ENCODE measurements at regions not wholly inside any gene's neighbourhood (a gene's known extent, or its start where the extent isn't known, plus 50 kb on each side); places are given as distances from the start of the nearest gene placed in this dataset.

- no peak for DNase-seq
Observed at GRCh38 chr16:79664407-79664806, 63.9 kb upstream of the MAF start.

- DNase-seq: no peak
Observed at GRCh38 chr16:79662669-79663313, 62.3 kb upstream of the MAF start.

GRCh38 chr16:79662122-79662521, 61.6 kb upstream of the MAF start:
- no peak for DNase-seq

GRCh38 chr16:79661578-79661977, 61.0 kb upstream of the MAF start:
- no peak for DNase-seq

GRCh38 chr16:79659344-79659743, 58.8 kb upstream of the MAF start:
- DNase-seq: no peak

GRCh38 chr16:79658301-79659033, 57.9 kb upstream of the MAF start:
- DNase-seq: no peak

GRCh38 chr16:79656553-79657115, 56.1 kb upstream of the MAF start:
- DNase-seq: no peak

GRCh38 chr16:79653373-79653891, 52.9 kb upstream of the MAF start:
- no peak for DNase-seq

GRCh38 chr16:79651363-79651762, 50.8 kb upstream of the MAF start:
- no peak for DNase-seq

Measured in activated CD4-positive, alpha-beta T cell treated with anti-CD3 and anti-CD28 coated beads for 1 hour (primary cell).